ENCODE measurements at regions not wholly inside any gene's neighbourhood (a gene's known extent, or its start where the extent isn't known, plus 50 kb on each side); places are given as distances from the start of the nearest gene placed in this dataset.

- no peak for DNase-seq
Measured at GRCh38 chr1:13926556-13926955, 226.6 kb downstream of the PRDM2 start.

GRCh38 chr1:13927736-13928135 lies 227.7 kb downstream of the PRDM2 start:
- no peak for DNase-seq

DNA sequence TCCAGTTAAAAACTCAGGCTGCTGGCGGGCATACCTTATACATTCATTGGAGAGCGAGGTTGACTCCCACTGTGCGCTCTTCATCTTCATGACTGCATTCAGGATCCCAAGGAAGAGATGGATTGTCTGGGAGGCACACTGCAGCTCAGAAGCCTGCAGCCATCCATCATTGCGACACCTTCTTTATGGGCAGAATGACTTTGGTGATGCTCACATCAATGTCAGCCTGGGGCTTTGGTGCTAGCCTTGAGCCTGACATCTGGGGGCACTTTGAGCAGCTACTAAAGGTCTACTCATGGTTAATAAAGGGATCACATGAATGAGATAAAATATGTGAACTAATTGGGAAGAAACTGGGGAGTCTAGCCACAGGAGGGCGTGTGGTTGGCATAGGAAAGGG lies 229.3 kb downstream of the PRDM2 start:
- no peak for DNase-seq

DNA sequence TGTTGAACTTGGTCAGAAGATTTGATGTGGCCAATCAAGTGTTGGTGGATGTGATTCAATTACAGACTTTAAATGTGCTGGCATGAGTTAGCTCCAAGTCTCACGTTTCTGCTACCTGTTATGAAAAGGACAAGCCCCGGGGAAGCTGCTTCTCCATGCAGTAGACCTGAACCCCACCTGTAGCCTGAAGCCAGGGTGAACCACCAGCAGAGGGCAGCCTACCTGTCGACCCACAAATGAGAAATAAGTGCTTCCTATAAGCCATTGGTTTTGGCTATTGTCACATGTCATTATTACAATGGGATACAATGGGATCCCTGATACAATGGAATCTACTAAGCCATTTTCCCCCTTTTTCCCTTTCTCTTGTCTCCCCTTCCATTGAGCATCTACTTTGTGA lies 230.2 kb downstream of the PRDM2 start:
- DNase-seq, result peak in 1 of 6 experiments; percentile 1

- DNase-seq, result no peak
Measured at GRCh38 chr1:13931226-13931625, 231.2 kb downstream of the PRDM2 start.

GRCh38 chr1:13935336-13935735 lies 235.3 kb downstream of the PRDM2 start:
- no peak for DNase-seq

DNA sequence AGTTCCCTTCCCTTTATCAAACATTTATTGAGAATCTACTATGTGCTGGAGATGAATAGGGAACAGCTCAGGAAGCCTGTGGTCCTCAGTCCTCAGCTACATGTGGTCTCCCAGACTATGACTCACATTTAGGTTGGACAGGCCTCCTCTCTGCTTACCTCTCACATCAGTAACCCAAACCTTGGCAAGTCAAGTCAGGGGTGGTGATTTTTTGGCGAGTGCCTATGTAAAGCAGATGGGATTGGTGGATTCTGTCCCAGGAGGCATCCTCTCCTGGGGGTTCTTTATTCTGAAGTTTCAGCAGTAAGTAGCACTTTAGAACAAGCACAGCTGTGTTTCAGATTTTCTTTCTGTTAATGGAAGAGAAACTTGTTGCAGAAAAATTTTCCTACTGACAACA lies 241.3 kb downstream of the PRDM2 start:
- no peak for DNase-seq

- DNase-seq, result no peak
Measured at GRCh38 chr1:13943055-13943454, 243.1 kb downstream of the PRDM2 start.

DNA sequence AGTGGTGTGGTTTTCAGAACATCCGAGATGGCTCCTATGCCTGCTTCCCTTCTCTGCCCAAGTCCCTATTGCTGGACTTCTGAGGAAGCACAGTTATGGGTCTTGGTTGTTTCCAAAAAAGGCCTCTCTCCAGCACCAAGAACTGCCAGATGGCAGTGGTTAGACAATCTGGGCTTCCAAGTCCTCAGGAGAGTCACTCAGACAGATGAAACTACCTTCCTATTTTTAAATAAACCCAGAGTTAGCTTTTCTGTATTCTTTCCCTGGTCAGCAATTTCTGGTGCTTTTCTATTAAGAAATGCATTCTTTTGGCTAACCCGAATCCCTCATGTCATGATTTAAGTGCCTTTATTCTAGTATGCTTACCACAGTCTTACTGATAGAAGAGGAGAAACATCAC lies 245.9 kb downstream of the PRDM2 start:
- no peak for DNase-seq

GRCh38 chr1:13947658-13948057 lies 247.7 kb downstream of the PRDM2 start:
- no peak for DNase-seq

GRCh38 chr1:13948396-13948795 lies 248.4 kb downstream of the PRDM2 start:
- DNase-seq, result no peak

DNA sequence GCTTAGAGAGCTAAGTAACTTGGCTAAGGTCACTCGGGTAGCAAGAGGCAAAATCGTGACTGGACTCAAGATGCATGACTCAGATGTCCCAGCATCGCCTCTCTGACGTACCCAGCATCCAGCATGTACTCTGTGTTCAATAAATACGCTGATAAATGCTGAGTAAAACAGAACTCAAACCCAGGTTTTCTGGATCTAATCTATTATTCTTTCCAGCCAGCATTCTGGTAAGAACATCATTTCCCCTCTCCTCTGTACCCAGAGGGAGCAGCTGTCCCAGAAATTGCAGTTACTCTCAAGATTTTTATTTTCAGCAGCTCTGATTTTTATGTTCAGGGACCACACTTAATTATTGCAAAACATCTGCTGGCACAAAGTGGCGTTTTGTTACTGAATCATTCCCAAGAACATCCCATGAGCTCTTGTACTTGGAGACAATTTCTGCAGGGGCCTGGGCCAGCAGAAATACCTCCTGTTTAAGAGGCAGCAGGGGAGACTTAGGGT lies 249.0 kb downstream of the PRDM2 start:
- no peak for DNase-seq

GRCh38 chr1:13949546-13949945 lies 249.6 kb downstream of the PRDM2 start:
- no peak for DNase-seq

DNA sequence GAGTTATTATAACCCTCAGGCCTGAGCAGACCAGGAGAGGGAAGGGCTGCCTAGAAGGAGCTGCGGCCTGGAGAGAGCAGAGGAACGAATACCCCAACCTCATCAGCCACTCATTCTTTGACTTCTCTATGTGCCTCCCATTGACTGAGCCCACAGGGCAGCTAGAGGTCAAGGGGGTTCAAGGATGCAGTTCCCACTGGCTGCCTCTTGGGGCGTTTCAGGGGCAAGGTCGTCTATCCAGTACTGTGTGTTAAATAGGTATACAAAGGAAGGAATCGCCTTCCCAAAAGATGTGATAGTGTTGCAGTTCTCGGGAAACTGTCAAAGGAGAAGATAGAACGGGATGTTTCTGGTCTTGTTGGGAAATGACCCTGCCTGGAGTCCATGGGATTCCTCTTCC lies 250.6 kb downstream of the PRDM2 start:
- no peak for DNase-seq

- no peak for DNase-seq
Measured at GRCh38 chr1:13951793-13952751, 252.1 kb downstream of the PRDM2 start.

- DNase-seq, result no peak
Measured at GRCh38 chr1:13952985-13953384, 253.0 kb downstream of the PRDM2 start.

DNA sequence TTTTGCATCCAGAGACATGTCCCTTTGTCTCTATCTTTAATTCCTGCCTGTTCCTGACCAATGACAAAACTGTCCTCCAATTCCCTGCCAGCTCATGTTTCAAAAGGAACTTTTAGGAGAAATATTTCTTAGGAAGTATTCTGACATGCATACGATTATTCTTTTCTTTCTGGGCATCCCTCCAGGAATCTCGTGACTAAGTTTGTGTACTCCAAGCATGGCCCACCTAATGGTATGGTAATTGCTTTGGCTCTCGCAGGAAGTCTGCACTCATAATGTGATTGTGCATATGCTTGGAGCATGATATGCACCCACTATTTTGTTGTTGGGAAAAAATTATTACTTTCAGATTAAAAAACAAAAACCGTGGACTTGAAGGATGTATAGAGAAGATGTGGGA lies 256.4 kb downstream of the PRDM2 start:
- DNase-seq, result no peak

DNA sequence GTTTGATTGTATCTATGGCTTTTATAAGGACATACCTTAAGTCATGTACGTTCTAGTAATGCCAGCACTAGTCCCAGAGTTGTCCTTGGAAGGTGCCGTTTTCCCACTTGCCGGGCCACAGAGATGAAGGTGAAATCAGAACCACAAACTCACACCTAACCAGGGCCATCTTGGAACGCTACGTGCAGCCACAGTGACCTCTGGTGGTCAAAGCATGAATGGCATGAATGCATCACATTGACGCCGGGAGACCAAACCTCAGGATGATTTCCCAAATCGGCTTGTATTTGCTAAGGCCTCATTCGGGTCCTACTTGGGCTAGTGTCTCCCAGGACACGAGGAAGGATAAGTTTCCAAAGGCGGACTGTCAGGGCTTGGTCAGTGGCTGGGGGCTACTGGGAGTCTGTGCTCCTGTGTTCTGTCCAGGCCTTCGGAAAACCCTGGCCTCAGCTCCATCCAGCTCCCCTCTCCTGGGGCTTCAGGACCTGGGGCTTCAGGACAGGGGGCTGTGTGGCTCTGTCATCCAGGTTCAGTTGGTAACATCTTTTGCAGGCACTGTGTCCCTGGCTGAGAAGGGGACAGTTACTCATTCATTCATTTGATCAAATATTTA lies 260.5 kb downstream of the PRDM2 start:
- DNase-seq, result peak in 5 of 6 experiments; percentile 35 to 67 (median 45)

- no peak for DNase-seq
Measured at GRCh38 chr1:13964768-13965167, 264.8 kb downstream of the PRDM2 start.

GRCh38 chr1:13965770-13966398 lies 265.9 kb downstream of the PRDM2 start:
- no peak for DNase-seq

DNA sequence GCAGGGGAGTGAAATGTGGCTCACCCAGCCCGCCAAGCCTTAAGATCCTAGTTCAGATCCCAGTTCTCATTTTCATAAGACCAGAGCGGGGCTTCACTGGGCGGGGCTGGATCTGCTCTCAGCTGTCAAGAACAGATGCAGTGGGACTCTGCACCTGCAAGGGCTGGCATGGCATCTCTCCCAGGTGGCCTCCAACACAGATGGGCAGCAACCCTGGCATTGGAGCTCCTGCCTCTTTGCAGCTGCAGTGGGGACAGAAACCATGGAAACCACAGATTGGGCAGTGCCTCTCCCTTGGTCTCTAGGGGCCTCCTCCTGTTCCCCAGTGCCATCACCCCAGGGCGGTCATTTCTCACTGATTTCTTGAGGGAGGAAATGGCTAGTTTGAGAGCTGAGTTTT lies 267.7 kb downstream of the PRDM2 start:
- no peak for DNase-seq

GRCh38 chr1:13968361-13968760 lies 268.4 kb downstream of the PRDM2 start:
- no peak for DNase-seq

GRCh38 chr1:13970631-13971247 lies 270.8 kb downstream of the PRDM2 start:
- DNase-seq, result no peak
